Glomerular endothelial cell (primary cell): ENCODE measurements at regions not wholly inside any gene's neighbourhood (a gene's known extent, or its start where the extent isn't known, plus 50 kb on each side); places are given as distances from the start of the nearest gene placed in this dataset.
"Not testable (repeated sequence)": the region's sequence is repeated elsewhere in the genome, so short reads cannot be mapped to it uniquely, and the experiment has no call there.

Experiments
- DNase-seq: peaks from one replicate; pipeline ENCODE4 v3.0.0-alpha.2; 2011; ENCODE audit warnings: low read depth, low spot score; ENCODE audit errors: extremely low read depth

- no peak for DNase-seq
Measured at GRCh38 chr3:65177960-65178376, 490.2 kb upstream of the ADAMTS9 start.

GRCh38 chr3:65174713-65175112 lies 486.9 kb upstream of the ADAMTS9 start:
- no peak for DNase-seq

GRCh38 chr3:65173841-65174240 lies 486.0 kb upstream of the ADAMTS9 start:
- no peak for DNase-seq

GRCh38 chr3:65172209-65172608 lies 484.4 kb upstream of the ADAMTS9 start:
- no peak for DNase-seq

- DNase-seq: peak; percentile 44
Measured at GRCh38 chr3:65170390-65171042, 482.7 kb upstream of the ADAMTS9 start.

- no peak for DNase-seq
Measured at GRCh38 chr3:65169961-65170360, 482.2 kb upstream of the ADAMTS9 start.

- peak; percentile 86 for DNase-seq
Measured at GRCh38 chr3:65168547-65168946, 480.7 kb upstream of the ADAMTS9 start.

- DNase-seq: no peak
Measured at GRCh38 chr3:65166531-65166930, 478.7 kb upstream of the ADAMTS9 start.

- no peak for DNase-seq
Measured at GRCh38 chr3:65158023-65158422, 470.2 kb upstream of the ADAMTS9 start.

GRCh38 chr3:65153850-65154512 lies 466.2 kb upstream of the ADAMTS9 start:
- DNase-seq: no peak

GRCh38 chr3:65151666-65152065 lies 463.9 kb upstream of the ADAMTS9 start:
- DNase-seq: no peak

- no peak for DNase-seq
Measured at GRCh38 chr3:65149877-65150276, 462.1 kb upstream of the ADAMTS9 start.

GRCh38 chr3:65148687-65149086 lies 460.9 kb upstream of the ADAMTS9 start:
- no peak for DNase-seq

GRCh38 chr3:65146179-65146578 lies 458.4 kb upstream of the ADAMTS9 start:
- DNase-seq: no peak

GRCh38 chr3:65145680-65146079 lies 457.9 kb upstream of the ADAMTS9 start:
- no peak for DNase-seq

- no peak for DNase-seq
Measured at GRCh38 chr3:65144791-65145351, 457.1 kb upstream of the ADAMTS9 start.

- DNase-seq: no peak
Measured at GRCh38 chr3:65142456-65142855, 454.7 kb upstream of the ADAMTS9 start.

- DNase-seq: no peak
Measured at GRCh38 chr3:65138556-65138955, 450.8 kb upstream of the ADAMTS9 start.

GRCh38 chr3:65133752-65134151 lies 446.0 kb upstream of the ADAMTS9 start:
- not testable (repeated sequence) for DNase-seq

GRCh38 chr3:65130782-65131181 lies 443.0 kb upstream of the ADAMTS9 start:
- no peak for DNase-seq

GRCh38 chr3:65128346-65128745 lies 440.5 kb upstream of the ADAMTS9 start:
- no peak for DNase-seq
